ENCODE measurements at regions not wholly inside any gene's neighbourhood (a gene's known extent, or its start where the extent isn't known, plus 50 kb on each side); places are given as distances from the start of the nearest gene placed in this dataset.

DNA sequence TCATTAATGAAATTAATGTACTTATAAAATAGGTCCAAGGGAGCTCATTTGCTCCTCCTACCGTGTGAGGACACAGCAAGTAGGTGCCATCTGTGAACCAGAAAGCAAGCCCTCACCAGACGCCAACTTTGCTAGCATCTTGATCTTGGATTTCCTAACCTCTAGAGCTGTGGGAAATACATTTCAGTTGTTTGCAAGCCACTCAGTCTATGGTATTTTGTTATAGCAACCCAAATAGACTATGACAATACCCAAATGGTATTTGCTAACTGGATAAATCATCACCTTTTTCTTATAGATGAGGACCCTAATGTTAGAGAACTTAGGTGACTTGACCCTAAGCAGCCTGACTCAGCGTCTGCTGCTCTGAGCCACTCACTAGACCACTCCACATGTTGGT lies 379.6 kb downstream of the HRH4 start:
- TF ChIP-seq, protein P1, sequence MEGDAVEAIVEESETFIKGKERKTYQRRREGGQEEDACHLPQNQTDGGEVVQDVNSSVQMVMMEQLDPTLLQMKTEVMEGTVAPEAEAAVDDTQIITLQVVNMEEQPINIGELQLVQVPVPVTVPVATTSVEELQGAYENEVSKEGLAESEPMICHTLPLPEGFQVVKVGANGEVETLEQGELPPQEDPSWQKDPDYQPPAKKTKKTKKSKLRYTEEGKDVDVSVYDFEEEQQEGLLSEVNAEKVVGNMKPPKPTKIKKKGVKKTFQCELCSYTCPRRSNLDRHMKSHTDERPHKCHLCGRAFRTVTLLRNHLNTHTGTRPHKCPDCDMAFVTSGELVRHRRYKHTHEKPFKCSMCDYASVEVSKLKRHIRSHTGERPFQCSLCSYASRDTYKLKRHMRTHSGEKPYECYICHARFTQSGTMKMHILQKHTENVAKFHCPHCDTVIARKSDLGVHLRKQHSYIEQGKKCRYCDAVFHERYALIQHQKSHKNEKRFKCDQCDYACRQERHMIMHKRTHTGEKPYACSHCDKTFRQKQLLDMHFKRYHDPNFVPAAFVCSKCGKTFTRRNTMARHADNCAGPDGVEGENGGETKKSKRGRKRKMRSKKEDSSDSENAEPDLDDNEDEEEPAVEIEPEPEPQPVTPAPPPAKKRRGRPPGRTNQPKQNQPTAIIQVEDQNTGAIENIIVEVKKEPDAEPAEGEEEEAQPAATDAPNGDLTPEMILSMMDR (conservative IDR thresholded peaks at IDR 0.05; ENCODE audit: low read length): no peak
- no peak for TF ChIP-seq EZH2phosphoT487 (IDR thresholded peaks at IDR 0.05; ENCODE audit: borderline replicate concordance, low read depth, low read length)

All from OCI-LY7 (cell line).